ENCODE measurements at regions not wholly inside any gene's neighbourhood (a gene's known extent, or its start where the extent isn't known, plus 50 kb on each side); places are given as distances from the start of the nearest gene placed in this dataset.
"Not testable (repeated sequence)": the region's sequence is repeated elsewhere in the genome, so short reads cannot be mapped to it uniquely, and the experiment has no call there.

- no peak for DNase-seq (ENCODE audit: low read depth, low spot score)
Observed at GRCh38 chr13:74298923-74299322, 164.7 kb upstream of the KLF12 start.

GRCh38 chr13:74289861-74290773 lies 155.9 kb upstream of the KLF12 start:
- DNase-seq (ENCODE audit: low read depth, low spot score): peak; percentile 14

- DNase-seq (ENCODE audit: low read depth, low spot score): no peak
Observed at GRCh38 chr13:74289107-74289506, 154.9 kb upstream of the KLF12 start.

GRCh38 chr13:74288361-74288911 lies 154.2 kb upstream of the KLF12 start:
- DNase-seq (ENCODE audit: low read depth, low spot score): no peak

GRCh38 chr13:74287724-74288169 lies 153.5 kb upstream of the KLF12 start:
- DNase-seq (ENCODE audit: low read depth, low spot score): peak; percentile 48

- no peak for DNase-seq (ENCODE audit: low read depth, low spot score)
Observed at GRCh38 chr13:74280795-74281490, 146.7 kb upstream of the KLF12 start.

- no peak for DNase-seq (ENCODE audit: low read depth, low spot score)
Observed at GRCh38 chr13:74280093-74280794, 146.0 kb upstream of the KLF12 start.

GRCh38 chr13:74278901-74279300 lies 144.7 kb upstream of the KLF12 start:
- DNase-seq (ENCODE audit: low read depth, low spot score): no peak

GRCh38 chr13:74274916-74275315 lies 140.7 kb upstream of the KLF12 start:
- no peak for DNase-seq (ENCODE audit: low read depth, low spot score)

GRCh38 chr13:74273581-74273980 lies 139.4 kb upstream of the KLF12 start:
- DNase-seq (ENCODE audit: low read depth, low spot score): no peak

- DNase-seq (ENCODE audit: low read depth, low spot score): no peak
Observed at GRCh38 chr13:74272826-74273225, 138.6 kb upstream of the KLF12 start.

GRCh38 chr13:74270018-74270417 lies 135.8 kb upstream of the KLF12 start:
- DNase-seq (ENCODE audit: low read depth, low spot score): no peak

- DNase-seq (ENCODE audit: low read depth, low spot score): no peak
Observed at GRCh38 chr13:74266861-74267260, 132.7 kb upstream of the KLF12 start.

- DNase-seq (ENCODE audit: low read depth, low spot score): no peak
Observed at GRCh38 chr13:74266309-74266708, 132.1 kb upstream of the KLF12 start.

- no peak for DNase-seq (ENCODE audit: low read depth, low spot score)
Observed at GRCh38 chr13:74264333-74264732, 130.1 kb upstream of the KLF12 start.

GRCh38 chr13:74260420-74260819 lies 126.2 kb upstream of the KLF12 start:
- DNase-seq (ENCODE audit: low read depth, low spot score): not testable (repeated sequence)

- DNase-seq (ENCODE audit: low read depth, low spot score): no peak
Observed at GRCh38 chr13:74259641-74260040, 125.4 kb upstream of the KLF12 start.

GRCh38 chr13:74258961-74259360 lies 124.8 kb upstream of the KLF12 start:
- DNase-seq (ENCODE audit: low read depth, low spot score): no peak

GRCh38 chr13:74256969-74257368 lies 122.8 kb upstream of the KLF12 start:
- no peak for DNase-seq (ENCODE audit: low read depth, low spot score)

- DNase-seq (ENCODE audit: low read depth, low spot score): no peak
Observed at GRCh38 chr13:74253161-74253560, 119.0 kb upstream of the KLF12 start.

- no peak for DNase-seq (ENCODE audit: low read depth, low spot score)
Observed at GRCh38 chr13:74251778-74252519, 117.7 kb upstream of the KLF12 start.

All from activated naive CD8-positive, alpha-beta T cell treated with anti-CD3 and anti-CD28 coated beads, Interleukin-2, amount 50 U/mL, for 16 hours (primary cell).